ENCODE measurements at regions not wholly inside any gene's neighbourhood (a gene's known extent, or its start where the extent isn't known, plus 50 kb on each side); places are given as distances from the start of the nearest gene placed in this dataset.

GRCh38 chr3:64761729-64762128 lies 73.9 kb upstream of the ADAMTS9 start:
- TF ChIP-seq CTCF (conservative IDR thresholded peaks at IDR 0.05; ENCODE audit: low read depth, low read length): no peak
- no peak overlapping the region for H3K4me3 ChIP-seq (ENCODE audit: low read length)
- no peak for DNase-seq (ENCODE audit: low read depth)

- no peak for DNase-seq (ENCODE audit: low read depth)
- H3K4me3 ChIP-seq (ENCODE audit: low read length): no peak overlapping the region
- TF ChIP-seq CTCF (conservative IDR thresholded peaks at IDR 0.05; ENCODE audit: low read depth, low read length): no peak
Observed at GRCh38 chr3:64760258-64760657, 72.5 kb upstream of the ADAMTS9 start.

GRCh38 chr3:64759811-64760210 lies 72.0 kb upstream of the ADAMTS9 start:
- DNase-seq (ENCODE audit: low read depth): no peak

GRCh38 chr3:64756398-64756986 lies 68.7 kb upstream of the ADAMTS9 start:
- peak; percentile 52 for DNase-seq (ENCODE audit: low read depth)
- H3K4me3 ChIP-seq (ENCODE audit: low read length): no peak overlapping the region
- TF ChIP-seq CTCF (conservative IDR thresholded peaks at IDR 0.05; ENCODE audit: low read depth, low read length): no peak

More at GRCh38 chr3:64759811-64760210, 72.0 kb upstream of the ADAMTS9 start:
- TF ChIP-seq CTCF (conservative IDR thresholded peaks at IDR 0.05; ENCODE audit: low read depth, low read length): no peak
- no peak overlapping the region for H3K4me3 ChIP-seq (ENCODE audit: low read length)

- TF ChIP-seq CTCF (conservative IDR thresholded peaks at IDR 0.05; ENCODE audit: low read depth, low read length): no peak
Observed at GRCh38 chr3:64748244-64748904, 60.6 kb upstream of the ADAMTS9 start.

GRCh38 chr3:64747679-64748078 lies 59.9 kb upstream of the ADAMTS9 start:
- DNase-seq (ENCODE audit: low read depth): no peak
- no peak overlapping the region for H3K4me3 ChIP-seq (ENCODE audit: low read length)
- no peak for TF ChIP-seq CTCF (conservative IDR thresholded peaks at IDR 0.05; ENCODE audit: low read depth, low read length)

More at GRCh38 chr3:64748244-64748904, 60.6 kb upstream of the ADAMTS9 start:
- no peak overlapping the region for H3K4me3 ChIP-seq (ENCODE audit: low read length)
- no peak for DNase-seq (ENCODE audit: low read depth)

- no peak overlapping the region for H3K4me3 ChIP-seq (ENCODE audit: low read length)
- TF ChIP-seq CTCF (conservative IDR thresholded peaks at IDR 0.05; ENCODE audit: low read depth, low read length): no peak
- DNase-seq (ENCODE audit: low read depth): no peak
Observed at GRCh38 chr3:64743887-64744243, 56.1 kb upstream of the ADAMTS9 start.
